ENCODE measurements at regions not wholly inside any gene's neighbourhood (a gene's known extent, or its start where the extent isn't known, plus 50 kb on each side); places are given as distances from the start of the nearest gene placed in this dataset.

DNA sequence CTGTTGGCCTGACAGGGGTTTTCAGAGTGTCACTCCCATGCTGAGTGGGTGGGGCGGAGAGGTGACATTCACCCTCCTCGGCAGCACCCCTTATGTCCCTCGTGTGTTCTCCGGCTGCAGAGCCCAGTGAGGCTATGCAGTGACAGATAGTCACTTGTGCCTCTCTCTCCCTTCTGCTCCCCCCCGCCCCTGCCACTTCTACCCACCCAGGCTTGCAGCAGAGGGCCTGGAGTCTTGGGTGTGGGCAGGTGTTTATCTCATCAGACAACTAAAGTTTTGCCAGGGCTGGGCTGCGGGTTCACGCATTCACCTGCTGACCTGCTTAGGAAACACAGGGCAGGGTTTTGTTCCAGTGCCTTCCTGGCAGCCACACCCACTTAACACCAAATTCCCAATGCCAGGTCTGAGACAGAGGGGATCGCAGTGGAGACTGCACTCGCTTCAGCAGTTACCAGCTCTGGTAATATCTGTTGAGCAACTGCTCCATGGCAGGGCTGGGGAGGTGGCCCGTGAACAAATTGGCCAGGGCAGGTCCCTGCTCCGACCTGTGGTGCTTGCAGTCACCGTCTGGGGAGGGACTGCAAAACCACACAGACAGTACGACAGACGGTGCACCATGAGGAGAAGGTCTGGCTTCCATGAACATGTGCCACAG lies 50.5 kb upstream of the ADA2 start:
- peaks cover 73 to 80% of the 10 kb centered on the region in 2 experiments for H3K4me1 Mint-ChIP-seq

More for the DNA sequence above, 50.5 kb upstream of the ADA2 start:
- Mint-ChIP-seq H3K27ac (peak overlapping the region in 1 of 3 experiments; percentile 91; a peak in 2 of 7 replicates), H3K36me3 (ENCODE audit: insufficient read depth in 1 of 3, low read depth in 3 of 3) (no peaks in the 10 kb centered on the region; a peak in 1 of 7 replicates), H3K27me3 (ENCODE audit: low read depth) (no peaks in the 10 kb centered on the region), H3K4me3 (no peak overlapping the region), H3K9me3 (no peaks in the 10 kb centered on the region; a peak in 1 of 5 replicates)
- Histone ChIP-seq H3K23ac (ENCODE audit: insufficient read length, low read depth, low read length) (no peak overlapping the region), H2BK5ac (ENCODE audit: insufficient read length, low read length) (no peak overlapping the region), H3K18ac (ENCODE audit: insufficient read length, low read depth, low read length) (no peak overlapping the region), H3K4me2 (ENCODE audit: insufficient read depth, insufficient read length, low read length) (no peak overlapping the region), H3K79me2 (ENCODE audit: insufficient read depth, low read length) (no peaks in the 10 kb centered on the region), H2BK120ac (ENCODE audit: low read depth, low read length, poor library complexity, severe bottlenecking) (no peak overlapping the region), H3K9me3 (ENCODE audit: control insufficient read depth, low read depth, low read length) (no peaks in the 10 kb centered on the region), H3K27me3 (ENCODE audit: insufficient read depth, low read length) (no peaks in the 10 kb centered on the region), H4K8ac (replicated peaks; ENCODE audit: insufficient read length, low read depth, low read length) (no peak overlapping the region), H4K5ac (ENCODE audit: insufficient read length, low read depth, low read length) (no peak overlapping the region), H2BK12ac (ENCODE audit: insufficient read length, low read depth, low read length) (no peak overlapping the region), H3K56ac (ENCODE audit: insufficient read length, low read depth, low read length) (no peak overlapping the region), H3K79me1 (ENCODE audit: insufficient read depth, low read depth, low read length, poor library complexity, severe bottlenecking) (no peaks in the 10 kb centered on the region), H3K4ac (ENCODE audit: low read depth, low read length) (no peak overlapping the region), H3K9ac (ENCODE audit: extremely low read depth, insufficient read length, low read length) (no peak overlapping the region), H3K4me1 (ENCODE audit: insufficient read depth, low read length) (peaks cover 28% of the 10 kb centered on the region), H2AK5ac (ENCODE audit: insufficient read length, low read length) (no peak overlapping the region), H3T11ph (ENCODE audit: low read length) (no peak overlapping the region), H4K91ac (ENCODE audit: insufficient read length, low read depth, low read length) (no peak overlapping the region), H3K14ac (ENCODE audit: insufficient read depth, low read length) (no peak overlapping the region), H2BK20ac (ENCODE audit: low read depth, low read length, poor library complexity, severe bottlenecking) (no peak overlapping the region), H4K20me1 (ENCODE audit: control insufficient read depth, insufficient read depth, insufficient read length) (no peaks in the 10 kb centered on the region), H3K27ac (ENCODE audit: insufficient read length, low read depth, low read length) (no peak overlapping the region), H2BK15ac (ENCODE audit: low read depth, low read length) (no peak overlapping the region), H2AFZ (ENCODE audit: low read length) (no peak overlapping the region), H3K23me2 (ENCODE audit: insufficient read length, low read depth, low read length, poor library complexity, severe bottlenecking) (peaks cover 2% of the 10 kb centered on the region)
- DNase-seq = no peak
- WGBS (ENCODE audit: extremely low coverage, insufficient read length, low lambda C conversion rate) = no CpG with 5 or more reads among the region's 14 CpGs
- TF ChIP-seq, protein P1, sequence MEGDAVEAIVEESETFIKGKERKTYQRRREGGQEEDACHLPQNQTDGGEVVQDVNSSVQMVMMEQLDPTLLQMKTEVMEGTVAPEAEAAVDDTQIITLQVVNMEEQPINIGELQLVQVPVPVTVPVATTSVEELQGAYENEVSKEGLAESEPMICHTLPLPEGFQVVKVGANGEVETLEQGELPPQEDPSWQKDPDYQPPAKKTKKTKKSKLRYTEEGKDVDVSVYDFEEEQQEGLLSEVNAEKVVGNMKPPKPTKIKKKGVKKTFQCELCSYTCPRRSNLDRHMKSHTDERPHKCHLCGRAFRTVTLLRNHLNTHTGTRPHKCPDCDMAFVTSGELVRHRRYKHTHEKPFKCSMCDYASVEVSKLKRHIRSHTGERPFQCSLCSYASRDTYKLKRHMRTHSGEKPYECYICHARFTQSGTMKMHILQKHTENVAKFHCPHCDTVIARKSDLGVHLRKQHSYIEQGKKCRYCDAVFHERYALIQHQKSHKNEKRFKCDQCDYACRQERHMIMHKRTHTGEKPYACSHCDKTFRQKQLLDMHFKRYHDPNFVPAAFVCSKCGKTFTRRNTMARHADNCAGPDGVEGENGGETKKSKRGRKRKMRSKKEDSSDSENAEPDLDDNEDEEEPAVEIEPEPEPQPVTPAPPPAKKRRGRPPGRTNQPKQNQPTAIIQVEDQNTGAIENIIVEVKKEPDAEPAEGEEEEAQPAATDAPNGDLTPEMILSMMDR (conservative IDR thresholded peaks at IDR 0.05) = no peak
